ENCODE measurements at regions not wholly inside any gene's neighbourhood (a gene's known extent, or its start where the extent isn't known, plus 50 kb on each side); places are given as distances from the start of the nearest gene placed in this dataset.

DNA sequence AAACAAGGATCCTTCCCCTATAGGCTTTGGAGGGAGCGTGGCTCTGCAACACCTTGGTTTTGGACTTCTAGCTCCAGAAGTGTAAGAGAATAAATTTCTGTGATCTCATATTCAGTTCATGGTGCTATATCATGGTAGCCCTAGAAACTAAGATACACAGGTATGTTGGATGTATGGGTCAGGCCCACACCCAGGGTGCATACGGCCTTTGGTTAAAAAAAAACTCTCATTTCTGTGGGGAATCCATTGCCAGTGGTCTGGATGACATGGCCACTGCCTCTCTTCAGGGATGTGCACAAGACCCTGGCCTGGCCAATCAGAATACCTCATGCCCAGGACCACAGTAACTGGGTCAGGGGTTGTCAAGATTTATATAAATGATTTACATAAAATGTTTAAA lies 56.8 kb upstream of the CD34 start:
- Histone ChIP-seq H3K27me3 (ENCODE audit: insufficient read depth, low read depth, low read length) (peaks cover 19% of the 10 kb centered on the region), H3K9me3 (ENCODE audit: low read length) (no peaks in the 10 kb centered on the region), H4K20me1 (ENCODE audit: insufficient read depth) (no peaks in the 10 kb centered on the region), H2AFZ (ENCODE audit: low read depth, low read length) (no peak overlapping the region), H3K4me3 (ENCODE audit: low read length) (no peak overlapping the region), H3K36me3 (ENCODE audit: insufficient read depth, low read length) (no peaks in the 10 kb centered on the region), H3K9me2 (ENCODE audit: insufficient read depth, low read length) (no peaks in the 10 kb centered on the region), H3K9ac (ENCODE audit: low read length) (no peak overlapping the region), H3K4me2 (ENCODE audit: low read length) (no peak overlapping the region), H3K27ac (ENCODE audit: low read length) (no peak overlapping the region), H3F3A (ENCODE audit: insufficient read depth, low read length, poor library complexity, severe bottlenecking) (no peaks in the 10 kb centered on the region), H3K79me2 (replicated peaks; ENCODE audit: insufficient read depth, low read length) (no peaks in the 10 kb centered on the region)
- TF ChIP-seq, protein P1, sequence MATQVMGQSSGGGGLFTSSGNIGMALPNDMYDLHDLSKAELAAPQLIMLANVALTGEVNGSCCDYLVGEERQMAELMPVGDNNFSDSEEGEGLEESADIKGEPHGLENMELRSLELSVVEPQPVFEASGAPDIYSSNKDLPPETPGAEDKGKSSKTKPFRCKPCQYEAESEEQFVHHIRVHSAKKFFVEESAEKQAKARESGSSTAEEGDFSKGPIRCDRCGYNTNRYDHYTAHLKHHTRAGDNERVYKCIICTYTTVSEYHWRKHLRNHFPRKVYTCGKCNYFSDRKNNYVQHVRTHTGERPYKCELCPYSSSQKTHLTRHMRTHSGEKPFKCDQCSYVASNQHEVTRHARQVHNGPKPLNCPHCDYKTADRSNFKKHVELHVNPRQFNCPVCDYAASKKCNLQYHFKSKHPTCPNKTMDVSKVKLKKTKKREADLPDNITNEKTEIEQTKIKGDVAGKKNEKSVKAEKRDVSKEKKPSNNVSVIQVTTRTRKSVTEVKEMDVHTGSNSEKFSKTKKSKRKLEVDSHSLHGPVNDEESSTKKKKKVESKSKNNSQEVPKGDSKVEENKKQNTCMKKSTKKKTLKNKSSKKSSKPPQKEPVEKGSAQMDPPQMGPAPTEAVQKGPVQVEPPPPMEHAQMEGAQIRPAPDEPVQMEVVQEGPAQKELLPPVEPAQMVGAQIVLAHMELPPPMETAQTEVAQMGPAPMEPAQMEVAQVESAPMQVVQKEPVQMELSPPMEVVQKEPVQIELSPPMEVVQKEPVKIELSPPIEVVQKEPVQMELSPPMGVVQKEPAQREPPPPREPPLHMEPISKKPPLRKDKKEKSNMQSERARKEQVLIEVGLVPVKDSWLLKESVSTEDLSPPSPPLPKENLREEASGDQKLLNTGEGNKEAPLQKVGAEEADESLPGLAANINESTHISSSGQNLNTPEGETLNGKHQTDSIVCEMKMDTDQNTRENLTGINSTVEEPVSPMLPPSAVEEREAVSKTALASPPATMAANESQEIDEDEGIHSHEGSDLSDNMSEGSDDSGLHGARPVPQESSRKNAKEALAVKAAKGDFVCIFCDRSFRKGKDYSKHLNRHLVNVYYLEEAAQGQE (IDR thresholded peaks at IDR 0.05; ENCODE audit: borderline replicate concordance) = no peak
- no peak for TF ChIP-seq RAD21 (conservative IDR thresholded peaks at IDR 0.05)

DNA sequence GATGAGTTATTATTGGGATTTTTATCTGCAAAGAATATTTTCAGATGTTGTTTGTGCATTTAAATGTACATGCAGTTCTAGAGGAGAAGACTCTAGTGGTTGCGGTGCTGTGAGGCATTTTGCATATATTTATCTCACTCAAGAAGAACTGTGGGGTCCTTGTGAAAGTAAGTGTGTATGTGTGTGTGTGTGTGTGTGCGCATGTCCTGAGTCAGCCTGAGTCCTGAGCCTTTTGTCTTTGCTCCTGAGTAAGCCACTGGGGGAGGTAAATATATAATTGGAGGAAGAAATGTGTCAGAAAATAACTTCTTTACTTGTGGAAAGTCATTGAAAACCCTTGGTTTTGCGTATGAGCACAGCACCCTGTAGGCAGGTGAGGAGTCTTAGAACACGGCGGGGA lies 55.6 kb upstream of the CD34 start:
- Histone ChIP-seq H2AFZ (ENCODE audit: low read depth, low read length) (no peak overlapping the region), H3K27me3 (ENCODE audit: insufficient read depth, low read depth, low read length) (peaks cover 25% of the 10 kb centered on the region), H3K9me3 (ENCODE audit: low read length) (no peaks in the 10 kb centered on the region), H3K79me2 (replicated peaks; ENCODE audit: insufficient read depth, low read length) (no peaks in the 10 kb centered on the region), H4K20me1 (ENCODE audit: insufficient read depth) (no peaks in the 10 kb centered on the region), H3K27ac (ENCODE audit: low read length) (no peak overlapping the region), H3K36me3 (ENCODE audit: insufficient read depth, low read length) (no peaks in the 10 kb centered on the region), H3F3A (ENCODE audit: insufficient read depth, low read length, poor library complexity, severe bottlenecking) (no peaks in the 10 kb centered on the region), H3K4me2 (ENCODE audit: low read length) (no peak overlapping the region), H3K4me3 (ENCODE audit: low read length) (no peak overlapping the region), H3K9ac (ENCODE audit: low read length) (no peak overlapping the region), H3K9me2 (ENCODE audit: insufficient read depth, low read length) (no peaks in the 10 kb centered on the region)
- TF ChIP-seq, protein P1 (IDR thresholded peaks at IDR 0.05; ENCODE audit: borderline replicate concordance) = no peak
- TF ChIP-seq RAD21 (conservative IDR thresholded peaks at IDR 0.05) (no peak), MXI1 (conservative IDR thresholded peaks at IDR 0.05; ENCODE audit: poor library complexity, severe bottlenecking) (no peak), EP300 (conservative IDR thresholded peaks at IDR 0.05; ENCODE audit: poor library complexity, severe bottlenecking) (no peak), SMC3 (conservative IDR thresholded peaks at IDR 0.05; ENCODE audit: poor library complexity) (no peak), POLR2AphosphoS5 (IDR thresholded peaks at IDR 0.05) (no peak), TAF1 (IDR thresholded peaks at IDR 0.05; ENCODE audit: low read depth) (no peak), EZH2 (IDR thresholded peaks at IDR 0.05; ENCODE audit: borderline replicate concordance, insufficient read depth, low read length, poor library complexity, severe bottlenecking) (no peak)
- TF ChIP-seq, protein P2, sequence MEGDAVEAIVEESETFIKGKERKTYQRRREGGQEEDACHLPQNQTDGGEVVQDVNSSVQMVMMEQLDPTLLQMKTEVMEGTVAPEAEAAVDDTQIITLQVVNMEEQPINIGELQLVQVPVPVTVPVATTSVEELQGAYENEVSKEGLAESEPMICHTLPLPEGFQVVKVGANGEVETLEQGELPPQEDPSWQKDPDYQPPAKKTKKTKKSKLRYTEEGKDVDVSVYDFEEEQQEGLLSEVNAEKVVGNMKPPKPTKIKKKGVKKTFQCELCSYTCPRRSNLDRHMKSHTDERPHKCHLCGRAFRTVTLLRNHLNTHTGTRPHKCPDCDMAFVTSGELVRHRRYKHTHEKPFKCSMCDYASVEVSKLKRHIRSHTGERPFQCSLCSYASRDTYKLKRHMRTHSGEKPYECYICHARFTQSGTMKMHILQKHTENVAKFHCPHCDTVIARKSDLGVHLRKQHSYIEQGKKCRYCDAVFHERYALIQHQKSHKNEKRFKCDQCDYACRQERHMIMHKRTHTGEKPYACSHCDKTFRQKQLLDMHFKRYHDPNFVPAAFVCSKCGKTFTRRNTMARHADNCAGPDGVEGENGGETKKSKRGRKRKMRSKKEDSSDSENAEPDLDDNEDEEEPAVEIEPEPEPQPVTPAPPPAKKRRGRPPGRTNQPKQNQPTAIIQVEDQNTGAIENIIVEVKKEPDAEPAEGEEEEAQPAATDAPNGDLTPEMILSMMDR (IDR thresholded peaks at IDR 0.05; ENCODE audit: poor library complexity, severe bottlenecking) = no peak
